SU-DHL-6 (cell line): ENCODE measurements at regions not wholly inside any gene's neighbourhood (a gene's known extent, or its start where the extent isn't known, plus 50 kb on each side); places are given as distances from the start of the nearest gene placed in this dataset.
"Not testable (repeated sequence)": the region's sequence is repeated elsewhere in the genome, so short reads cannot be mapped to it uniquely, and the experiment has no call there.

Experiments
- CTCF ChIP-seq: fragments of 200-600 bp; sonication (generic); IDR thresholded peaks from one replicate; pipeline ENCODE4 v1.5.1; 2017; ENCODE audit warnings: antibody characterized with exemption, mild to moderate bottlenecking, low read length, moderate library complexity; ENCODE audit not compliant: insufficient read depth, poor library complexity, severe bottlenecking
- EZH2phosphoT487 ChIP-seq: fragments of 200-600 bp; sonication (generic), shearing (Covaris generic); conservative IDR thresholded peaks from 2 replicates; pipeline ENCODE4 v1.6.1; 2018; ENCODE audit warnings: mild to moderate bottlenecking, antibody characterized with exemption, low read length, moderate library complexity, mixed read lengths

DNA sequence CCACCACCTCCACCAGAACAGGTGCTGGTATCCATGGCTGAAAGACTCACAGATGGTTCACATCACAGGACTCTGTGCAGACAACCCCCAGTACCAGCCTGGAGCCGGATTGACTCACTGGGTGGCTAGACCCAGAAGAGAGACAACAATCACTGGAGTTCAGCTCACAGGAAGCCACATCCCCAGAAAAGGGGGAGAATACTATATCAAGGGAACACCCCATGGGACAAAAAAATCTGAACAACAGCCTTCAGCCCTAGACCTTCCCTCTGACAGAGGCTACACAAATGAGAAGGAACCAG is 59.4 kb upstream of the MED14 start:
- not testable (repeated sequence) for TF ChIP-seq CTCF, EZH2phosphoT487
